Left cardiac atrium (tissue), 4 donors: ENCODE measurements at regions not wholly inside any gene's neighbourhood (a gene's known extent, or its start where the extent isn't known, plus 50 kb on each side); places are given as distances from the start of the nearest gene placed in this dataset.

Experiments used
- ATAC-seq, 2 donors: fragments of 200-7000 bp; cut with Tn5 transposase; one replicate each; pipeline ENCODE4 v1.9.1; 2020; ENCODE audit warnings: mild to moderate bottlenecking in 2 of 2, moderate library complexity in 2 of 2
- DNase-seq: peaks from one replicate; pipeline ENCODE4 v3.0.0-alpha.2; 2020
- intact Hi-C, 2 donors: fragments of 100-400 bp; cut with DNase I; formaldehyde crosslinking; loops; one replicate each; pipeline versions ENCODE4 v1.14.1 to v1.15.1; 2022 to 2023
- donor health status: DM: no; HTN: yes; CAD: no.
- donor health status: DM: no; HTN: yes; CAD: no; lungs with severe emphysema.
- donor health status: DM: yes; HTN: yes; CAD: no.
- donor health status: Dilated cardiomyopathy.

DNA sequence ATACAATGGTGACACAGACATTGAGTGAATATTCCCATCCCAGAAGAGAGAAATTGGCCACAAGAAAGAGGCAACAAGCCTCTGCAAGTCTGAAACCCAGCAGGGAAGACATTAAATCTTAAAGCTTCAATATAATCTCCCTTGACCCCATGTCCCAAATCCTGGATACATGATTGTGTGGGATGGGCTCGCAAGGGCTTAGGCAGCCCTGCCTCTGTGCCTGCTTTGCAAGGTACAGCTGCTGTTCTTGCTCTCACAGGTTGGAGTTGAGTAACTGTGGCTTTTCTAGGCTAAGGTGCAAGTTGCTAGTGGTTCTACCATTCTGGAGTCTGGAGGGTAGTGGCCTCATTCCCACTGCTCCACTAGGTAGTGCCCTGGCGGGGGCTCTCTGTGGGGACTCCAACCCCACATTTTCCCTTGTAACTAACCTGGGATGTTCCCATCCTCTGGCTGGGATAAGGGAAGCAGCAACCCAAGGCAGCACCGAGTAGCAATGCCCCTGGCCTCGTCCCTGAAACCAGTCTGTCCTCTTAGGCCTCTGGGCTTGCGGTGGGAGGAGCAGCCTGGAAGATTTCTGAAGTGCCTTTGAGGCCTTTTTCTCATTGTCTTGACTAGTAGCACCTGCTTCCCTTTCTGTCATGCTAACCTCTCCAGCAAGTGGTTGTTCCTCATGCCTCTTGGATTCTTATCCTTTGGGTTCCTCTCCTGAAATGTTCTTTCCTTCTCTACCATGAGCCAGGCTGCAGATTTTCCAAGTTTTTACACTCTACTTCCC, 90.0 kb downstream of the FAM174B start:
- ATAC-seq (no peak), DNase-seq (no peak)
- intact Hi-C loops: no loop called here

GRCh38 chr15:92561754-92562153, 93.8 kb downstream of the FAM174B start:
- intact Hi-C loops: no loop called here
- ATAC-seq: no peak
- no peak for DNase-seq

DNA sequence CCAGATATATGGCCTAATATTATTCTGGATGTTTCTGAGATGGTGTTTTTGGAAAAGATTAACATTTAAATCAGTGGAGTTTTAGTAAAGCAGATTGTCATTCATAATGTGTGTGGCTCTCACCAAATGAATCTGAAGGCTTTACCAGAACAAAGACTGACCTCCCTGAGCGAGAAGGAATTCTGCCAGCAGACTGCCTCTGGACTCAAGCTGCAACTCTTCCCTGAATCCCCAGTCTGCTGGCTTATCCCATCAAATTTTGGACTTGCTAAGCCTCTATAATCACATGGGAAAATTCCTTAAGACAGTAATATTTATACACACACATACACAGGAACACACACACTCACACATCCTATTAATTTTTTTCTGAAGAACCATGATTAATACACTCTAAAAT, 102.3 kb downstream of the FAM174B start:
- intact Hi-C loops: no loop called here
- no peak for DNase-seq
- ATAC-seq: no peak

GRCh38 chr15:92545996-92546395, 109.6 kb downstream of the FAM174B start:
- DNase-seq: no peak
- ATAC-seq: no peak
- intact Hi-C loops: no loop called here

GRCh38 chr15:92541291-92542200, 114.0 kb downstream of the FAM174B start:
- intact Hi-C loops: no loop called here
- DNase-seq (peak; percentile 48), ATAC-seq (peak; percentile 94 to 99)

DNA sequence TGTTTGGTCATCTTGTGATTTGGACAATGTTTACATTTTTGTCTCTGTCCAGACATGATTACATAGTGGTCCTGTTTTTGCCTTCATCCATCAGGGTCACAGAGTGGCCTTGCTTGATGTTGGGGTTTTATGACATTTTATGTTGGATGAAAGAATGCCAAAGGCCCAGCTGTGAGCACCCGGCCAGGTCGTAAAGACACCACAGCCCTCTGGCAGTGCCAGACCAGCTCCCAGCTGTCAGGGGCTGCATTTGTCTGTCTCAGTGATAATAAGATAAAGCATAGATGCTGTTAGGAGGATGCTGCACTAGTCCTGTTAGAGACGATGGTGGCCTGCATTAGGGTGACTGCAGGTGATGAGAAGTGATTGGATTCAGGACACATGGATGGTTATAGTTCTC, 117.5 kb downstream of the FAM174B start:
- DNase-seq: no peak
- intact Hi-C loops: no loop called here
- ATAC-seq: no peak

DNA sequence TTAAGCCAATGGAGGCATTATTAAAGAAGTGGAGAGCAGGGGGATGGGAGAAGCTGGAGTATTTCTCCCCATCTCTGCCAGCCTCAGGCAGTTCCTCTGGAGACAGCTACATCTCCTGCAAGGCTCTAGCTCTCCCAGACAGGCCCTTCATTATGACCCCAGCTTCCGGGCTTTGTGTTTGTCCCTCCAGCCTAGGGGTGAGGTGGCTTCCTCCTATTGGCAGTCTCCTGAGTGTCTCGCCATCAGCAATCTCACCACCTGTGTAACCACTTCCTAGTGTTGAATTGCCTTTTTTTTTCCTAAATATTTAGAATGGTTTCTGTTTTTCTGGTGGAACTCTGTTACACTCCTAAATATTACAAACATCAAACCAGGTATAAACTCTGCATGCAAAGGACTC, 122.3 kb downstream of the FAM174B start:
- ATAC-seq (no peak), DNase-seq (no peak)
- intact Hi-C loops: no loop called here

GRCh38 chr15:92531406-92531805, 124.2 kb downstream of the FAM174B start:
- intact Hi-C loops: no loop called here
- no peak for DNase-seq
- no peak for ATAC-seq

GRCh38 chr15:92528736-92529135, 126.8 kb downstream of the FAM174B start:
- intact Hi-C loops: no loop called here
- DNase-seq: no peak
- no peak for ATAC-seq

- peak; percentile 88 to 93 for ATAC-seq
- intact Hi-C loops: no loop called here
- peak; percentile 32 for DNase-seq
These were observed 128.4 kb downstream of the FAM174B start for GRCh38 chr15:92527197-92527596.

GRCh38 chr15:92525758-92526245, 129.8 kb downstream of the FAM174B start:
- intact Hi-C loops: loop anchor here in 1 of 2 donors (2.0 kb wide), 1 partner anchor 191 kb away; no protein-coding TSS in a partner anchor

DNA sequence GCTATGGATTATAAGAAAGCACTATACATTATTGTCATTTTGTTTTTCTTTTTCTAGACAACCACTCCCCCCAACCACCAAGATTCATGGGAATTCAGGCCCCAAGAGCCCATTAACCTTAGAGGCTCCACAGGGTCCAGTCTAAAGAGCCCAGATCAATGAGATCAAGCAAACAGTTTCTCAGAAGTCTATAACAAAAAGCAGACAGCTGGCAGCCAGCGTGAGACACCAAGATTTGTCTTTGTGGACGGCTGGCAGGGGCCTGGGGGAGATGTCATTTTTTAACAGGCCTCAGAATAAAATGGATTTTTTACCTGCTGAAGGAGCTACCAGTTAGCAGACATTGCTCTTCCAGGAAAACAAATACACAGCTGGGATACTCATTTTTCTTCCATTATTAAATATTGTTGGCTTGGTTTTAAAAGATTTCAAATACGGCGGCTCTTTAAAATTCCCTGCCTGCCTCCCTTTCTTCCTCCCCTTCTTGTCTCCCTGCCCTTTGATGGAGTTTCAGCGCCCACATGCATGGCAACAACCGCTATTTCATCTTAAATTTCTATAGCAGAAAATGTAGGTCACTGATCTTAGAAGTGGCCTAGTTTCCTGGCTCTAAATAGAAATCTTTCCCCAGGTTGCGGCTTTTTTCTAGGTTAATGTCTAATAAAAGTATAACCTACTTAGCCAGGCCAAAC, 130.6 kb downstream of the FAM174B start:
- DNase-seq: no peak
- intact Hi-C loops: loop anchor here (2.0 to 5.0 kb wide), 3 partner anchors 72 to 192 kb away; no protein-coding TSS in a partner anchor
- no peak for ATAC-seq

More at GRCh38 chr15:92525758-92526245, 129.8 kb downstream of the FAM174B start:
- ATAC-seq: no peak
- no peak for DNase-seq

- intact Hi-C loops: loop anchor here (2.0 to 5.0 kb wide), 3 partner anchors 73 to 193 kb away; no protein-coding TSS in a partner anchor
- no peak for DNase-seq
These were observed 130.5 kb downstream of the ST8SIA2 start for GRCh38 chr15:92524161-92524560.

DNA sequence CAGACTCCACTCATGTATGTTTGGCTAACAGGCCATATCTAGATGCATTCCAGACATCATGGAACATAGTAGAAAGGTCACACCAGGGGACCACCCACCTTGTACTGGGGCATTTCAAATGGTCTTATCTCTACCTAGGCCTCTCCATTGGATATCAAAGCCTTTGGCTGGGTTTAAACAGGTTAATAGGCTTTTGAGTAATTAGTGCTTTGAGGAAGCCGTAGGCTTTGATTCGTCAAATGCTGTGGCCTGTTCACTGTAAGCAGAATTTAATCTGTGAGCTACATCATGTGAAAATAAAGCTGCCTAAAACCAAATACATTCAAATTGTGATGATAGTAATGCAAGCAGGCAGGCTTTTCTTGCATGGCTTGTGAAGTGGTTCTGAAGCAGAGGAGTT, 129.5 kb downstream of the ST8SIA2 start:
- DNase-seq (no peak), ATAC-seq (no peak)
- intact Hi-C loops: loop anchor here in 1 of 2 donors (5.0 kb wide), 2 partner anchors 74 to 159 kb away; no protein-coding TSS in a partner anchor

More at GRCh38 chr15:92524161-92524560, 130.5 kb downstream of the ST8SIA2 start:
- no peak for ATAC-seq

GRCh38 chr15:92521624-92522008, 127.9 kb downstream of the ST8SIA2 start:
- DNase-seq (peak; percentile 78), ATAC-seq (peak; percentile 94 to 98)
- intact Hi-C loops: loop anchor here (1.0 to 5.0 kb wide), 3 partner anchors 76 to 162 kb away; no protein-coding TSS in a partner anchor

- no peak for DNase-seq
- ATAC-seq: no peak
- intact Hi-C loops: loop anchor here (1.0 to 5.0 kb wide), 3 partner anchors 76 to 162 kb away; no protein-coding TSS in a partner anchor
These were observed 127.4 kb downstream of the ST8SIA2 start for GRCh38 chr15:92520914-92521623.

GRCh38 chr15:92519709-92520108, 126.0 kb downstream of the ST8SIA2 start:
- no peak for DNase-seq
- no peak for ATAC-seq
- intact Hi-C loops: loop anchor here in 1 of 2 donors (5.0 kb wide), 2 partner anchors 78 to 163 kb away; no protein-coding TSS in a partner anchor
